ENCODE measurements at regions not wholly inside any gene's neighbourhood (a gene's known extent, or its start where the extent isn't known, plus 50 kb on each side); places are given as distances from the start of the nearest gene placed in this dataset.
A peak's percentile ranks its signal among the peaks of the same experiment; 100 is the strongest.
"Not testable (repeated sequence)": the region's sequence is repeated elsewhere in the genome, so short reads cannot be mapped to it uniquely, and the experiment has no call there.

GRCh38 chr4:126405369-126405982 lies 1090.7 kb downstream of the FAT4 start:
- H2AFZ ChIP-seq (ENCODE audit: low read length), result no peak overlapping the region

GRCh38 chr4:126409746-126410145 lies 1095.0 kb downstream of the FAT4 start:
- no peaks in the 10 kb centered on the region for H3K9me2 ChIP-seq (replicated peaks; ENCODE audit: insufficient read depth, low read length)
- H3K9ac ChIP-seq (ENCODE audit: low read length), result no peak overlapping the region

More at GRCh38 chr4:126405369-126405982, 1090.7 kb downstream of the FAT4 start:
- Histone ChIP-seq H4K20me1 (ENCODE audit: insufficient read depth, low read length) (no peaks in the 10 kb centered on the region), H3K36me3 (replicated peaks; ENCODE audit: insufficient read depth, low read length) (no peaks in the 10 kb centered on the region), H3K9me3 (replicated peaks; ENCODE audit: insufficient read depth, low read length) (no peaks in the 10 kb centered on the region), H3K4me1 (ENCODE audit: low read length) (no peaks in the 10 kb centered on the region), H3K4me2 (ENCODE audit: low read depth, low read length) (no peak overlapping the region), H3K9ac (ENCODE audit: low read length) (no peak overlapping the region), H3K27me3 (replicated peaks; ENCODE audit: insufficient read depth, low read length) (no peaks in the 10 kb centered on the region), H3K27ac (ENCODE audit: low read length) (no peak overlapping the region), H3K79me2 (ENCODE audit: low read length) (no peaks in the 10 kb centered on the region), H3K4me3 (ENCODE audit: low read length) (no peak overlapping the region), H3K9me2 (replicated peaks; ENCODE audit: insufficient read depth, low read length) (no peaks in the 10 kb centered on the region), H3F3A (ENCODE audit: insufficient read depth, low read length) (no peaks in the 10 kb centered on the region)
- DNase-seq, result peak; percentile 47
- TF ChIP-seq, protein P1, sequence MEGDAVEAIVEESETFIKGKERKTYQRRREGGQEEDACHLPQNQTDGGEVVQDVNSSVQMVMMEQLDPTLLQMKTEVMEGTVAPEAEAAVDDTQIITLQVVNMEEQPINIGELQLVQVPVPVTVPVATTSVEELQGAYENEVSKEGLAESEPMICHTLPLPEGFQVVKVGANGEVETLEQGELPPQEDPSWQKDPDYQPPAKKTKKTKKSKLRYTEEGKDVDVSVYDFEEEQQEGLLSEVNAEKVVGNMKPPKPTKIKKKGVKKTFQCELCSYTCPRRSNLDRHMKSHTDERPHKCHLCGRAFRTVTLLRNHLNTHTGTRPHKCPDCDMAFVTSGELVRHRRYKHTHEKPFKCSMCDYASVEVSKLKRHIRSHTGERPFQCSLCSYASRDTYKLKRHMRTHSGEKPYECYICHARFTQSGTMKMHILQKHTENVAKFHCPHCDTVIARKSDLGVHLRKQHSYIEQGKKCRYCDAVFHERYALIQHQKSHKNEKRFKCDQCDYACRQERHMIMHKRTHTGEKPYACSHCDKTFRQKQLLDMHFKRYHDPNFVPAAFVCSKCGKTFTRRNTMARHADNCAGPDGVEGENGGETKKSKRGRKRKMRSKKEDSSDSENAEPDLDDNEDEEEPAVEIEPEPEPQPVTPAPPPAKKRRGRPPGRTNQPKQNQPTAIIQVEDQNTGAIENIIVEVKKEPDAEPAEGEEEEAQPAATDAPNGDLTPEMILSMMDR (IDR thresholded peaks at IDR 0.05; ENCODE audit: low read length), result peak; percentile 58
- TF ChIP-seq EZH2phosphoT487 (IDR thresholded peaks at IDR 0.05; ENCODE audit: low read length) (no peak), EZH2 (optimal IDR thresholded peaks at IDR 0.05; ENCODE audit: low read depth, low read length) (no peak)

DNA sequence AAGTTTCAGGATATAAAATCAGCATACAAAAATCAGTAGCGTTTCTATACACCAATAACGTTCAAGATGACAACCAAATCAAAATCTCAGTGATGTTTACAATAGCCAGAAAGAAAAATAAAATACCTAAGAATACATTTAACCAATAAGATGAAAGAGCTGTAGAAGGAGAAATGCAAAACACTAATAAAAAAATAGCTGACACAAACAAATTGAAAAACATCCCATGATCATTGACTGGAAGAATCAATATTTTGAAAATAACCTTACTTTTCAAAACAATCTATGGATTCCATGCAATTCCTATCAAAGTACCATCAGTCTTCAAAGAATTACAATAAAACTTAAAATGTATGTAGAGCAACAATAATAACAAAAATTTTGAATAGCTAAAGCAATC lies 1096.3 kb downstream of the FAT4 start:
- Histone ChIP-seq H2AFZ (ENCODE audit: low read length) (no peak overlapping the region), H3K9me2 (replicated peaks; ENCODE audit: insufficient read depth, low read length) (no peaks in the 10 kb centered on the region), H3K36me3 (replicated peaks; ENCODE audit: insufficient read depth, low read length) (no peaks in the 10 kb centered on the region), H4K20me1 (ENCODE audit: insufficient read depth, low read length) (no peaks in the 10 kb centered on the region), H3K9ac (ENCODE audit: low read length) (no peak overlapping the region), H3K27me3 (replicated peaks; ENCODE audit: insufficient read depth, low read length) (no peaks in the 10 kb centered on the region), H3K4me1 (ENCODE audit: low read length) (no peaks in the 10 kb centered on the region), H3K4me2 (ENCODE audit: low read depth, low read length) (no peak overlapping the region), H3K79me2 (ENCODE audit: low read length) (no peaks in the 10 kb centered on the region), H3F3A (ENCODE audit: insufficient read depth, low read length) (no peaks in the 10 kb centered on the region), H3K27ac (ENCODE audit: low read length) (no peak overlapping the region), H3K9me3 (replicated peaks; ENCODE audit: insufficient read depth, low read length) (no peaks in the 10 kb centered on the region), H3K4me3 (ENCODE audit: low read length) (no peak overlapping the region)
- TF ChIP-seq, protein P1 (IDR thresholded peaks at IDR 0.05; ENCODE audit: low read length), result no peak
- TF ChIP-seq EZH2phosphoT487 (IDR thresholded peaks at IDR 0.05; ENCODE audit: low read length), result no peak
- TF ChIP-seq EZH2 (optimal IDR thresholded peaks at IDR 0.05; ENCODE audit: low read depth, low read length), result no peak
- no peak for DNase-seq

More at GRCh38 chr4:126409746-126410145, 1095.0 kb downstream of the FAT4 start:
- Histone ChIP-seq H3K27me3 (replicated peaks; ENCODE audit: insufficient read depth, low read length) (no peaks in the 10 kb centered on the region), H3K79me2 (ENCODE audit: low read length) (no peaks in the 10 kb centered on the region), H3K4me3 (ENCODE audit: low read length) (no peak overlapping the region), H3K36me3 (replicated peaks; ENCODE audit: insufficient read depth, low read length) (no peaks in the 10 kb centered on the region), H3F3A (ENCODE audit: insufficient read depth, low read length) (no peaks in the 10 kb centered on the region), H3K27ac (ENCODE audit: low read length) (no peak overlapping the region), H2AFZ (ENCODE audit: low read length) (no peak overlapping the region), H4K20me1 (ENCODE audit: insufficient read depth, low read length) (no peaks in the 10 kb centered on the region), H3K4me2 (ENCODE audit: low read depth, low read length) (no peak overlapping the region), H3K4me1 (ENCODE audit: low read length) (no peaks in the 10 kb centered on the region), H3K9me3 (replicated peaks; ENCODE audit: insufficient read depth, low read length) (no peaks in the 10 kb centered on the region)
- no peak for DNase-seq
- TF ChIP-seq EZH2 (optimal IDR thresholded peaks at IDR 0.05; ENCODE audit: low read depth, low read length) (no peak), EZH2phosphoT487 (IDR thresholded peaks at IDR 0.05; ENCODE audit: low read length) (no peak)
- TF ChIP-seq, protein P1 (IDR thresholded peaks at IDR 0.05; ENCODE audit: low read length), result no peak

DNA sequence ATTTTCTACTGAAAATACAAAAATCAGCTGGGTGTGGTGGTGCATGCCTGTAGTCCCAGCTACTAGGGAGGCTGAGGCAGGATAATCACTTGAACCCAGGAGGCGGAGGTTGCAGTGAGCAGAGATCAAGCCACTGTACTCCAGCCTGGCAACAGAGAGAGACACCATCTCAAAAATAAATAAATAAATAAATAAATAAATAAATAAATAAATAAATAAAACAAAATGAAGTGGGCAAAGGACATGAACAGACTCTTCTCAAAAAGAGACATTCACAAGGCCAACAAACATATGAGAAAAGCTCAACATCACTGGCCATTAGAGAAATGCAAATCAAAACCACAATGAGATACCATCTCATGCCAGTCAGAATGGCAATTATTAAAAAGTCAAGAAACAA lies 1097.6 kb downstream of the FAT4 start:
- not testable (repeated sequence) for DNase-seq; H3K9me3 ChIP-seq (replicated peaks; ENCODE audit: insufficient read depth, low read length)

More for the DNA sequence above, 1097.6 kb downstream of the FAT4 start:
- not testable (repeated sequence) for H3K27me3 ChIP-seq (replicated peaks; ENCODE audit: insufficient read depth, low read length); H3K36me3 ChIP-seq (replicated peaks; ENCODE audit: insufficient read depth, low read length); H3K4me3 ChIP-seq (ENCODE audit: low read length); H2AFZ ChIP-seq (ENCODE audit: low read length); H3K9ac ChIP-seq (ENCODE audit: low read length); H3K79me2 ChIP-seq (ENCODE audit: low read length); H4K20me1 ChIP-seq (ENCODE audit: insufficient read depth, low read length); H3K9me2 ChIP-seq (replicated peaks; ENCODE audit: insufficient read depth, low read length); H3K4me2 ChIP-seq (ENCODE audit: low read depth, low read length); H3K27ac ChIP-seq (ENCODE audit: low read length); H3K4me1 ChIP-seq (ENCODE audit: low read length); H3F3A ChIP-seq (ENCODE audit: insufficient read depth, low read length)
